Omental fat pad (tissue), 3 donors: ENCODE measurements at regions not wholly inside any gene's neighbourhood (a gene's known extent, or its start where the extent isn't known, plus 50 kb on each side); places are given as distances from the start of the nearest gene placed in this dataset.

Experiments
- ATAC-seq: fragments of 150-250 bp; one replicate; pipeline ENCODE4 v1.9.1; 2016; ENCODE audit warnings: mild to moderate bottlenecking, moderate library complexity; ENCODE audit not compliant: low FRiP score
- DNase-seq: peaks from one replicate; pipeline ENCODE4 v3.0.0-alpha.2; 2019; ENCODE audit warnings: low spot score
- CTCF ChIP-seq, 3 donors: fragments of 450-650 bp; IDR thresholded peaks; one replicate each; pipeline ENCODE4 v1.5.1; 2016 to 2017; ENCODE audit warnings: antibody characterized with exemption in 3 of 3, mild to moderate bottlenecking in 3 of 3, moderate library complexity in 2 of 3

DNA sequence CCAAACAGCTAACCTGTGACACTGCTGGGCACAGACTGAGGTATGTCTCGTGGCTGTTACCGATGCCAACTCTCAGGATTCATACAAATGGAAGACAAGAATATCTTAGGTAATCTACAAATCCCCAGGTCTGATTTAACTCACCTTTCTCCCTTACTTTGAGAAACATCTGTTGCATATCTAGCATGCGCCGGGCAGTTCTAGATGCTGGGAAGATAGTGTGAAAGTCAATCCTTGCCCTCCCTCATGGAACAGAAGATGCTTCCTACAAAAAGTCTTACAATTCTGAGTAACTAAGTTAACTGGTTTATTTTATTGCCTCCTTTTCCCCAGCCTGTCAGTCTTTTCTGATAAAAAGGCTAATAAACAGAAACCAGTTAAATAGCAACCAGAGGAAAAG is 212.2 kb upstream of the FAT1 start:
- DNase-seq (no peak), ATAC-seq (no peak)

DNA sequence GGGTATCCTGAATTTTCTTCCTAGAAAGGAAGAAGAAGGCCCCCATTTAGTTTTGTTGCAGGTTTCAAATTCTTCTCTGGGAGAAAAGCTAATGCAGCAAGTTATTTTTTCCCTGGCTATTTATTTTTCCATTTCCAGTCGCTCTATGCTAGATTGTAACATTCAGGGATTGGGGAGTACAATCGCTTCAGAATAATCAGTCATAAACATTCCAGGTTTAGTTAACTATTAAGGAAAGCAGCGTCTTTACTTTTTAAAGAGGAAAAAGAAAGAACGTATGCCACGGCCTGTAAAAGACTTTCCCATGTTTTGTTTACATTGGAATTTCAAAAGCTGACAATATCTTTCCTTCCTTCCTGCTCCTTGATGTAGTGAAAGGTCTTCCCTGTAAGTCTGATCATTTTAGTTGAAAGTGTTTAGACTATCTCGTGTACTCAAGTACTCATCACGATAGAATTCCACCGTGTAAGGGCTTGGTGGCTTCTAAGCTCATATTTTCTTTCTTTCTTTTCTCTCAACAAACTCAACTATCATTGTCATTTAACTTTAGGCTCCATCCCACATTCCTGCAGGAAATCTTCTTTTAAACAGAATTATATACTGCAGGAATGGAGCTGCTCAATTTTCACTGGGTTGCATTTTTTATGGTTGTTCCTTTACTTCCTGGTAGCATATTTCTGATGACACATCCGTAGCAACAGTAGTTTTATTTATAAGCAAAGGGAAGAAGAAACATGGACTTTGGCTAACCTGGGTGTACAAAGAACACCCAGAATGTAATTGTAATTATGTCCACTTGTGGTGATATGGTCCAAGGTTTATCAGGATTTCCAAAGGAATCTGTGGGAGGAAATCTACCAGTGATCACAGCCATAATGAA is 213.1 kb upstream of the FAT1 start:
- DNase-seq: no peak
- TF ChIP-seq CTCF (IDR thresholded peaks at IDR 0.05): no peak
- peak; percentile 85 for ATAC-seq

More for the DNA sequence above, 212.2 kb upstream of the FAT1 start:
- TF ChIP-seq CTCF (IDR thresholded peaks at IDR 0.05): no peak

DNA sequence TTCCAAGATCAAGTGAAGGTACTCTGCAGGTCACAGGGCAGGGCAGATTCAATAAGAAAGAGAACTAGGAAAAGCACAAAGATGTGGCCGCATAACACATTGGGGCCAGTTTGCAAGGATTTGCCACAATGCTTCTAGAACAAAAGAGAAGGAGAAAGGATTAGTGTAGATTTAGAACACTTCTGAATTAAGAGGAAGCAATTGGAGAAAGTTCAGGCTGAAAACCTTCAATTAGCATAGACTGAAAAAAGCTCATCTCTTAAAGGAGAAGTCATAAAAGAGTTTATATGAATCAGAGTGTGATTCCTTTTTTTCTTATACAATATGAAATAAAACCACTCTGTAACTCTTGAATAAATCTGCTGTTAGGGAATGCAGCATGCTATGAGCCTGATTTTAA is 215.6 kb upstream of the FAT1 start:
- no peak for ATAC-seq

GRCh38 chr4:186939766-186940165 is 216.1 kb upstream of the FAT1 start:
- no peak for TF ChIP-seq CTCF (IDR thresholded peaks at IDR 0.05)
- ATAC-seq: no peak
- no peak for DNase-seq

More for the DNA sequence above, 215.6 kb upstream of the FAT1 start:
- TF ChIP-seq CTCF (IDR thresholded peaks at IDR 0.05): no peak
- no peak for DNase-seq

GRCh38 chr4:186940476-186940875 is 216.8 kb upstream of the FAT1 start:
- ATAC-seq: no peak
- no peak for TF ChIP-seq CTCF (IDR thresholded peaks at IDR 0.05)

DNA sequence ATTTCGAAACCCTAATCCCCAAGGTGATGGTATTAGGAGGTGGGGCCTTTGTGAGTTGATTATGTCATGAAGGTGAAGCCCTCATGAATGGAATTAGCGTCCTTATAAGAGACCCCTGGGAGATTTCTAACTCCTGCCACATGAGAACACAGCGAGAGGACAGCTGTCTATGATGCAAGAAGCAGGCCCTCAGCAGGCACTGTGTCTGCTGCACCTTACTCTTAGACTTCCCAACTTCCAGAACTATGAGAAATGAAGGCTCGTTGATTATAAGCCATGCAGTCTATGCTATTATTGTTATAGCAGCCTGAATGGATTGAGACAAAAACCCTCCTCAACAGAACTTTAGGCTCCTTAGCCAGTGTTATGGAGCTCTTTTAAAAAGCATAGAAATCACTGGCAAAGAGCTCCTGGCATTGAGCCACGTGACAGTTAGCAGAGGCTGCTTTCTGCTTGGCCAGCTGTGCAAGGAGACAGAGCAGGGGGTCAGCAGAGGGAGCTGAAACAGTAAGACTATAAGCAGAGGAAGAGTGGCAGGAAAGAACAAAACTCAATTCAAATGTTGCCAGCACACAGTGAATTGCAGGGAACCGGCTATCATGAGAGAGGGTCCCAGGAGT is 219.2 kb upstream of the FAT1 start:
- DNase-seq: no peak
- ATAC-seq: no peak
- TF ChIP-seq CTCF (IDR thresholded peaks at IDR 0.05): no peak

More at GRCh38 chr4:186940476-186940875, 216.8 kb upstream of the FAT1 start:
- DNase-seq: no peak
